ENCODE measurements at regions not wholly inside any gene's neighbourhood (a gene's known extent, or its start where the extent isn't known, plus 50 kb on each side); places are given as distances from the start of the nearest gene placed in this dataset.

DNA sequence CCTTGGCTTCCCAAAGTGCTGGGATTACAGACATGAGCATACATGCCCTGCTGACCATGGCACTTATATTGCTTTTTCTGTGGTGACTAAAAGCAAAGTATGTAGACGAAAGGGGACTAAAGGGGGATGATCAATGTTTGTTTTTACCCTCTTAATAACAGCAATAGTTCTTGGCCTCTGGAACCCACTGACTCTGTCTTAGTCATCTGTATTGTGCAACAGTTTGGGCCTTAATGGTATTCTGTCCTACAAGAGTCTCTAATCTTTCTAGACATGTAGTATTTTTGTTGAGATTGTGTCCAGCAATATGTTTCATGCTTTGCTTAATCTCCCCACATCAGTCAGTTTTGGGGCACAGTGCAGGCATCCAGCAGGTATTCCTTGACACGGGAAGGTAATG, 359.9 kb upstream of the FANCL start (continued):
- no peak for TF ChIP-seq KDM4A (IDR thresholded peaks at IDR 0.05; ENCODE audit: low read depth, low read length, severe bottlenecking)
- TF ChIP-seq RNF2 (IDR thresholded peaks at IDR 0.05; ENCODE audit: borderline replicate concordance, low read depth, low read length, missing control alignments, poor library complexity, severe bottlenecking) = no peak
- TF ChIP-seq, protein P1, sequence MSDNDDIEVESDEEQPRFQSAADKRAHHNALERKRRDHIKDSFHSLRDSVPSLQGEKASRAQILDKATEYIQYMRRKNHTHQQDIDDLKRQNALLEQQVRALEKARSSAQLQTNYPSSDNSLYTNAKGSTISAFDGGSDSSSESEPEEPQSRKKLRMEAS (IDR thresholded peaks at IDR 0.05) = no peak
- no peak for TF ChIP-seq SUZ12 (IDR thresholded peaks at IDR 0.05; ENCODE audit: low read length)
- no peak for TF ChIP-seq RXRA (IDR thresholded peaks at IDR 0.05; ENCODE audit: insufficient read depth, low read depth, low read length)
- TF ChIP-seq KDM1A (IDR thresholded peaks at IDR 0.05; ENCODE audit: borderline replicate concordance, low read length) = no peak
